Cardiac muscle cell (in vitro differentiated cells and primary cell): ENCODE measurements at regions not wholly inside any gene's neighbourhood (a gene's known extent, or its start where the extent isn't known, plus 50 kb on each side); places are given as distances from the start of the nearest gene placed in this dataset.

Experiments used
- DNase-seq, 2 donors: peaks; one replicate each; pipeline versions ENCODE4 v3.0.0 to v3.0.0-alpha.2; 2010 to 2017; ENCODE audit warnings: low read depth in 1 of 2, low spot score in 1 of 2
- H3K27ac ChIP-seq: fragments of 200-600 bp; sonication (generic); 2 replicates; pipeline ENCODE4 v1.5.1; 2016
- H3K27me3 ChIP-seq: fragments of 200-600 bp; sonication (generic); 2 replicates; pipeline ENCODE4 v1.6.0; 2016; ENCODE audit warnings: control low read depth
- H3K36me3 ChIP-seq: fragments of 200-600 bp; sonication (generic); 2 replicates; pipeline ENCODE4 v1.5.1; 2016; ENCODE audit warnings: control low read depth
- H3K4me1 ChIP-seq: fragments of 200-600 bp; sonication (generic); 2 replicates; pipeline ENCODE4 v1.8.1; 2017; ENCODE audit warnings: low read depth, mild to moderate bottlenecking, mixed run types
- H3K4me3 ChIP-seq: fragments of 200-600 bp; sonication (generic); 2 replicates; pipeline ENCODE4 v1.5.1; 2016; ENCODE audit warnings: mild to moderate bottlenecking
- H3K9me3 ChIP-seq: fragments of 200-600 bp; sonication (generic); 2 replicates; pipeline ENCODE4 v1.5.1; 2017; ENCODE audit warnings: low read depth, mild to moderate bottlenecking, control low read depth
- CTCF ChIP-seq: IDR thresholded peaks from 2 replicates; pipeline ENCODE4 v1.5.1; 2012; ENCODE audit warnings: low read depth, mild to moderate bottlenecking, low read length

GRCh38 chr9:135228345-135228982, 141.0 kb downstream of the OLFM1 start:
- H3K36me3 ChIP-seq = no peaks in the 10 kb centered on the region
- no peak for TF ChIP-seq CTCF
- H3K4me1 ChIP-seq = no peaks in the 10 kb centered on the region
- no peak overlapping the region for H3K27ac ChIP-seq
- H3K9me3 ChIP-seq = no peaks in the 10 kb centered on the region
- no peaks in the 10 kb centered on the region for H3K27me3 ChIP-seq
- no peak overlapping the region for H3K4me3 ChIP-seq
- no peak for DNase-seq

- Histone ChIP-seq H3K4me1 (no peaks in the 10 kb centered on the region), H3K27ac (no peak overlapping the region), H3K4me3 (no peak overlapping the region), H3K27me3 (no peaks in the 10 kb centered on the region), H3K9me3 (no peaks in the 10 kb centered on the region), H3K36me3 (no peaks in the 10 kb centered on the region)
- TF ChIP-seq CTCF = no peak
- no peak for DNase-seq
These were observed 141.6 kb downstream of the OLFM1 start for GRCh38 chr9:135228983-135229625.

- H3K36me3 ChIP-seq = no peaks in the 10 kb centered on the region
- H3K4me1 ChIP-seq = no peaks in the 10 kb centered on the region
- no peak overlapping the region for H3K27ac ChIP-seq
- no peak for TF ChIP-seq CTCF
- H3K9me3 ChIP-seq = no peaks in the 10 kb centered on the region
- DNase-seq = no peak
- H3K4me3 ChIP-seq = no peak overlapping the region
- H3K27me3 ChIP-seq = no peaks in the 10 kb centered on the region
These were observed 142.4 kb downstream of the OLFM1 start for GRCh38 chr9:135229701-135230385.

GRCh38 chr9:135230386-135230765, 142.9 kb downstream of the OLFM1 start:
- Histone ChIP-seq H3K9me3 (no peaks in the 10 kb centered on the region), H3K27me3 (no peaks in the 10 kb centered on the region), H3K4me3 (no peak overlapping the region), H3K27ac (no peak overlapping the region), H3K4me1 (no peaks in the 10 kb centered on the region), H3K36me3 (no peaks in the 10 kb centered on the region)
- DNase-seq = no peak
- no peak for TF ChIP-seq CTCF

- no peaks in the 10 kb centered on the region for H3K27me3 ChIP-seq
- no peak overlapping the region for H3K4me3 ChIP-seq
- no peaks in the 10 kb centered on the region for H3K4me1 ChIP-seq
- TF ChIP-seq CTCF = no peak
- no peaks in the 10 kb centered on the region for H3K9me3 ChIP-seq
- no peak for DNase-seq
- H3K27ac ChIP-seq = no peak overlapping the region
- no peaks in the 10 kb centered on the region for H3K36me3 ChIP-seq
These were observed 143.5 kb downstream of the OLFM1 start for GRCh38 chr9:135230817-135231520.
